PC-3 (cell line): ENCODE measurements at regions not wholly inside any gene's neighbourhood (a gene's known extent, or its start where the extent isn't known, plus 50 kb on each side); places are given as distances from the start of the nearest gene placed in this dataset.

ENCODE experiments used
- EZH2phosphoT487 ChIP-seq: fragments of 300-600 bp; sonication (generic); IDR thresholded peaks from 2 replicates; pipeline ENCODE4 v1.6.1; 2018; ENCODE audit warnings: mild to moderate bottlenecking, antibody characterized with exemption, low read length, borderline replicate concordance
- TF ChIP-seq, protein P1 (sequence below): fragments of 300-600 bp; sonication (generic); conservative IDR thresholded peaks from 2 replicates; pipeline ENCODE4 v1.5.1; 2017; ENCODE audit warnings: antibody characterized with exemption, low read depth, mild to moderate bottlenecking, low read length

DNA sequence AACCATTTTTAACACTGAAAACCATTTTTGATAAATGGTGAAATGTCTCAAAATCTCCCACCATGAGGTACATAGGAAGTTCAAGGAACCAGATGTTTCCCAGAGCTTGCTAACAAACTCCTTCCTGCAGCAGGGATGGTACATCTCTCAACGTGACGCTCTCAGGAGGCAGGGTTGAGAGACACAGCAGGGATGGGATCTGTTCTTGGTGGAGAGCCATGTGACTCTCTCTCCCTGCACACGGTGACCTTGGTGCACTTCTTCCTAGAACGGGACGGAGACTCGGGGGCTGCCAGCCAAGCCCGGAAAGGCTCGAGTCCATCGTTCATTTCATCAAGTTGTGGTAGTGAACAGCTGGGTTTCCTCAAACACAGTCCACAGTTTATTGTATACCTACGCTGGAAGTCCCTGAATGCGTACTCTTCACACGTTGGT is 94.2 kb downstream of the FAM50B start:
- TF ChIP-seq, protein P1, sequence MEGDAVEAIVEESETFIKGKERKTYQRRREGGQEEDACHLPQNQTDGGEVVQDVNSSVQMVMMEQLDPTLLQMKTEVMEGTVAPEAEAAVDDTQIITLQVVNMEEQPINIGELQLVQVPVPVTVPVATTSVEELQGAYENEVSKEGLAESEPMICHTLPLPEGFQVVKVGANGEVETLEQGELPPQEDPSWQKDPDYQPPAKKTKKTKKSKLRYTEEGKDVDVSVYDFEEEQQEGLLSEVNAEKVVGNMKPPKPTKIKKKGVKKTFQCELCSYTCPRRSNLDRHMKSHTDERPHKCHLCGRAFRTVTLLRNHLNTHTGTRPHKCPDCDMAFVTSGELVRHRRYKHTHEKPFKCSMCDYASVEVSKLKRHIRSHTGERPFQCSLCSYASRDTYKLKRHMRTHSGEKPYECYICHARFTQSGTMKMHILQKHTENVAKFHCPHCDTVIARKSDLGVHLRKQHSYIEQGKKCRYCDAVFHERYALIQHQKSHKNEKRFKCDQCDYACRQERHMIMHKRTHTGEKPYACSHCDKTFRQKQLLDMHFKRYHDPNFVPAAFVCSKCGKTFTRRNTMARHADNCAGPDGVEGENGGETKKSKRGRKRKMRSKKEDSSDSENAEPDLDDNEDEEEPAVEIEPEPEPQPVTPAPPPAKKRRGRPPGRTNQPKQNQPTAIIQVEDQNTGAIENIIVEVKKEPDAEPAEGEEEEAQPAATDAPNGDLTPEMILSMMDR: no peak
- no peak for TF ChIP-seq EZH2phosphoT487
